SK-N-SH (cell line): ENCODE measurements at regions not wholly inside any gene's neighbourhood (a gene's known extent, or its start where the extent isn't known, plus 50 kb on each side); places are given as distances from the start of the nearest gene placed in this dataset.

Experiments used
- CTCF ChIA-PET: fragments of 300-600, 350-600 bp; formaldehyde crosslinking; extraction: SDS; loops from one replicate; lab custom pipeline; 2021; lab: Yijun Ruan, JAX
- POLR2A ChIA-PET: fragments of 350-600 bp; sonication (Branson Sonifier 250); formaldehyde crosslinking; extraction: SDS; loops from one replicate; lab custom pipeline; 2020; ENCODE audit warnings: antibody characterized with exemption, inconsistent platforms; lab: Yijun Ruan, JAX
- DNase-seq: peaks from one replicate; pipeline ENCODE4 v3.0.0; 2012
- H2AFZ ChIP-seq: fragments of 200-600 bp; sonication (generic); 2 replicates; pipeline ENCODE4 v1.8.1; 2016; ENCODE audit warnings: antibody characterized with exemption, mild to moderate bottlenecking, low read depth
- H3F3A ChIP-seq: fragments of 200-600 bp; sonication (generic); replicated peaks from 2 replicates; pipeline ENCODE3; 2016; ENCODE audit warnings: antibody characterized with exemption, mild to moderate bottlenecking; ENCODE audit not compliant: insufficient read depth
- H3K27ac ChIP-seq, 2 experiments: fragments of 200-500 bp in 1 of 2; fragments of 200-600 bp in 1 of 2; sonication (Bioruptor generic) in 1 of 2; sonication (generic), shearing (Covaris generic) in 1 of 2; 2 replicates each; pipeline versions ENCODE4 v1.5.1 to v1.6.1; 2014 to 2016; ENCODE audit warnings: low read depth in 2 of 2, inconsistent platforms in 1 of 2, low read length in 1 of 2, mild to moderate bottlenecking in 1 of 2, mixed read lengths in 1 of 2
- H3K27me3 ChIP-seq: fragments of 200-600 bp; sonication (generic), shearing (Covaris generic); 2 replicates; pipeline ENCODE4 v1.6.1; 2016; ENCODE audit warnings: mixed run types; ENCODE audit not compliant: insufficient read depth
- H3K36me3 ChIP-seq, 2 experiments: fragments of 200-500 bp in 1 of 2; fragments of 200-600 bp in 1 of 2; sonication (Bioruptor generic) in 1 of 2; sonication (generic) in 1 of 2; replicated peaks in 1 of 2; 2 replicates each; pipeline versions ENCODE3 to v1.5.1; 2014 to 2016; ENCODE audit warnings: low read length in 1 of 2, mild to moderate bottlenecking in 1 of 2; ENCODE audit not compliant: insufficient read depth in 2 of 2, control insufficient read depth in 1 of 2
- H3K4me1 ChIP-seq, 2 experiments: fragments of 200-500 bp in 1 of 2; fragments of 200-600 bp in 1 of 2; sonication (Bioruptor generic) in 1 of 2; sonication (generic), shearing (Covaris generic) in 1 of 2; 2 replicates each; pipeline versions ENCODE4 v1.5.1 to v1.6.1; 2014 to 2016; ENCODE audit warnings: low read depth in 1 of 2, low read length in 1 of 2, mixed run types in 1 of 2; ENCODE audit not compliant: insufficient read depth in 2 of 2, control insufficient read depth in 1 of 2
- H3K4me2 ChIP-seq: fragments of 200-600 bp; sonication (generic), shearing (Covaris generic); 2 replicates; pipeline ENCODE4 v1.6.1; 2017; ENCODE audit warnings: mixed run types
- H3K4me3 ChIP-seq, 2 experiments: fragments of 200-500 bp in 1 of 2; fragments of 200-600 bp in 1 of 2; sonication (Bioruptor generic) in 1 of 2; sonication (generic), shearing (Covaris generic) in 1 of 2; 2 replicates each; pipeline versions ENCODE4 v1.5.1 to v1.8.1; 2014 to 2016; ENCODE audit warnings: low read depth in 2 of 2, inconsistent platforms in 1 of 2, low read length in 1 of 2, mild to moderate bottlenecking in 1 of 2, mixed read lengths in 1 of 2, moderate library complexity in 1 of 2
- H3K79me2 ChIP-seq: fragments of 200-600 bp; sonication (generic); 2 replicates; pipeline ENCODE4 v1.8.1; 2017; ENCODE audit warnings: mild to moderate bottlenecking; ENCODE audit not compliant: insufficient read depth
- H3K9ac ChIP-seq: fragments of 200-600 bp; sonication (generic); 2 replicates; pipeline ENCODE4 v1.6.1; 2017; ENCODE audit warnings: mixed run types
- H3K9me2 ChIP-seq: fragments of 200-600 bp; sonication (generic); 2 replicates; pipeline ENCODE4 v1.6.1; 2017; ENCODE audit warnings: mixed run types
- H3K9me3 ChIP-seq: fragments of 200-600 bp; sonication (generic); 2 replicates; pipeline ENCODE4 v1.6.1; 2017; ENCODE audit warnings: mixed run types, mild to moderate bottlenecking, moderate library complexity
- H4K20me1 ChIP-seq: fragments of 200-600 bp; sonication (generic); 2 replicates; pipeline ENCODE4 v1.6.1; 2017; ENCODE audit warnings: mild to moderate bottlenecking, mixed run types; ENCODE audit not compliant: insufficient read depth
- EP300 ChIP-seq, 2 experiments: IDR thresholded peaks; 2 replicates each; pipeline versions ENCODE4 v1.4.0 to v1.6.1; 2012; ENCODE audit warnings: borderline replicate concordance in 1 of 2, low read depth in 1 of 2, low read length in 1 of 2
- EZH2phosphoT487 ChIP-seq: fragments of 200-600 bp; sonication (generic); IDR thresholded peaks from 2 replicates; pipeline ENCODE4 v1.6.1; 2017; ENCODE audit warnings: low read depth, mixed run types, mild to moderate bottlenecking, antibody characterized with exemption, moderate library complexity, borderline replicate concordance
- FOSL2 ChIP-seq: IDR thresholded peaks from 2 replicates; pipeline ENCODE4 v1.4.0; 2012; ENCODE audit warnings: low read depth, mild to moderate bottlenecking, moderate library complexity, borderline replicate concordance
- JUND ChIP-seq: IDR thresholded peaks from 2 replicates; pipeline ENCODE4 v1.4.0; 2012
- MAX ChIP-seq: IDR thresholded peaks from 2 replicates; pipeline ENCODE4 v1.4.0; 2012; ENCODE audit warnings: low read depth
- MEF2A ChIP-seq: IDR thresholded peaks from 2 replicates; pipeline ENCODE4 v1.4.0; 2012; ENCODE audit warnings: low read depth, borderline replicate concordance
- MXI1 ChIP-seq: IDR thresholded peaks from 2 replicates; pipeline ENCODE4 v1.6.1; 2012; ENCODE audit warnings: mild to moderate bottlenecking, low read depth, low read length, improper control_type of control experiment
- PBX3 ChIP-seq: IDR thresholded peaks from 2 replicates; pipeline ENCODE4; 2012
- POLR2AphosphoS5 ChIP-seq: IDR thresholded peaks from 2 replicates; pipeline ENCODE4 v1.6.1; 2012; ENCODE audit warnings: low read depth, low read length
- SIN3A ChIP-seq: IDR thresholded peaks from 2 replicates; pipeline ENCODE4 v1.6.1; 2012; ENCODE audit warnings: low read depth, mild to moderate bottlenecking, low read length, moderate library complexity, borderline replicate concordance
- SMC3 ChIP-seq: IDR thresholded peaks from 2 replicates; pipeline ENCODE4 v1.6.1; 2012; ENCODE audit warnings: low read depth, low read length, improper control_type of control experiment
- TAF1 ChIP-seq: IDR thresholded peaks from 2 replicates; pipeline ENCODE4 v1.6.1; 2012; ENCODE audit warnings: low read depth, mild to moderate bottlenecking, low read length, moderate library complexity, borderline replicate concordance
- TEAD4 ChIP-seq: IDR thresholded peaks from 2 replicates; pipeline ENCODE4 v1.4.0; 2012; ENCODE audit warnings: mild to moderate bottlenecking, borderline replicate concordance; ENCODE audit not compliant: insufficient read depth
- YY1 ChIP-seq: IDR thresholded peaks from 2 replicates; pipeline ENCODE4 v1.4.0; 2012; ENCODE audit warnings: low read depth, mild to moderate bottlenecking
- ZBTB33 ChIP-seq: IDR thresholded peaks from 2 replicates; pipeline ENCODE4 v1.4.0; 2012; ENCODE audit warnings: low read depth, borderline replicate concordance
- WGBS: methylation state at CpG from one replicate; pipeline ENCODE4 v1.1.6; 2017; ENCODE audit warnings: low lambda C conversion rate; 5-methylcytosine and 5-hydroxymethylcytosine counted together

- no peak overlapping the region for H3K9ac ChIP-seq
- peaks cover 0 to 9% of the 10 kb centered on the region in 2 experiments; a peak in 1 of 4 replicates for H3K4me1 ChIP-seq
- H3K79me2 ChIP-seq: no peaks in the 10 kb centered on the region
- 39% methylated on average over 1 of the region's 1 CpG for WGBS
- TF ChIP-seq MXI1 (no peak), SIN3A (no peak), MAX (no peak), MEF2A (no peak), EP300 (IDR thresholded peaks at IDR 0.05; ENCODE audit: borderline replicate concordance in 1 of 2, low read depth in 1 of 2, low read length in 1 of 2) (no peak), ZBTB33 (no peak), JUND (no peak), EZH2phosphoT487 (no peak), TEAD4 (no peak), TAF1 (no peak), PBX3 (no peak)
- H3K36me3 ChIP-seq: no peaks in the 10 kb centered on the region
- POLR2A ChIA-PET: no interaction called here
- H2AFZ ChIP-seq: no peak overlapping the region
- no peaks in the 10 kb centered on the region for H3K9me3 ChIP-seq
- H3K9me2 ChIP-seq: no peaks in the 10 kb centered on the region
- H3K4me2 ChIP-seq: no peak overlapping the region
- no peaks in the 10 kb centered on the region for H4K20me1 ChIP-seq
- H3K4me3 ChIP-seq: no peak overlapping the region
- H3F3A ChIP-seq: peaks cover 4% of the 10 kb centered on the region
- DNase-seq: no peak
- CTCF ChIA-PET: no interaction called here
- no peaks in the 10 kb centered on the region for H3K27me3 ChIP-seq
- H3K27ac ChIP-seq: no peak overlapping the region
Observed at GRCh38 chr4:165667969-165668368, 205.1 kb upstream of the TLL1 start.

- Histone ChIP-seq H3K36me3 (no peaks in the 10 kb centered on the region), H3K9ac (no peak overlapping the region), H3K9me2 (no peaks in the 10 kb centered on the region), H3K4me1 (peaks cover 0 to 9% of the 10 kb centered on the region in 2 experiments; a peak in 1 of 4 replicates), H4K20me1 (no peaks in the 10 kb centered on the region), H3K27ac (no peak overlapping the region), H3K79me2 (no peaks in the 10 kb centered on the region), H3K27me3 (no peaks in the 10 kb centered on the region), H3F3A (no peaks in the 10 kb centered on the region), H2AFZ (no peak overlapping the region), H3K4me3 (no peak overlapping the region), H3K4me2 (no peak overlapping the region), H3K9me3 (no peaks in the 10 kb centered on the region)
- WGBS: 3% methylated on average over 2 of the region's 2 CpGs
- DNase-seq: no peak
- CTCF ChIA-PET: no interaction called here
- no peak for TF ChIP-seq ZBTB33
- no peak for TF ChIP-seq PBX3
- no peak for TF ChIP-seq YY1
- TF ChIP-seq SMC3: no peak
- TF ChIP-seq FOSL2: no peak
- no peak for TF ChIP-seq POLR2AphosphoS5
- TF ChIP-seq JUND: no peak
- POLR2A ChIA-PET: no interaction called here
Observed at GRCh38 chr4:165668694-165669093, 204.3 kb upstream of the TLL1 start.
